ENCODE measurements at regions not wholly inside any gene's neighbourhood (a gene's known extent, or its start where the extent isn't known, plus 50 kb on each side); places are given as distances from the start of the nearest gene placed in this dataset.
"Not testable (repeated sequence)": the region's sequence is repeated elsewhere in the genome, so short reads cannot be mapped to it uniquely, and the experiment has no call there.

- DNase-seq: no peak
These were observed 53.8 kb upstream of the C2CD4B start for GRCh38 chr15:62218841-62219240.

DNA sequence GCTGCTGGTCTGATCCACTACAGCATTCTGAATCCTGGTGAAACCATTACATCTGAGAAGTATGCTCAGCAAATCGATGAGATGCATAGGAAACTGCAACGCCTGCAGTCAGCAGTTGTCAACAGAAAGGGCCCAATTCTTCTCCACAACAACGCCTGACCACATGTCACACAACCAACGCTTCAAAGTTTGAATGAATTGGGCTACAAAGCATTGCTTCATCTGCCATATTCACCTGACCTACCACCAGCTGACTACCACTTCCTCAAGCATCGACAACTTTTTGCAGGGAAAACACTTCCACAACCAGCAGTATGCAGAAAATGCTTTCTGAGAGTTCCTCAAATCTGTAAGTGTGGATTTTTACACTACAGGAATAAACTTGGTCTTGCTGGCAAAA is 54.7 kb upstream of the C2CD4B start:
- DNase-seq: no peak

GRCh38 chr15:62223020-62223419 is 57.9 kb upstream of the C2CD4B start:
- no peak for DNase-seq

DNA sequence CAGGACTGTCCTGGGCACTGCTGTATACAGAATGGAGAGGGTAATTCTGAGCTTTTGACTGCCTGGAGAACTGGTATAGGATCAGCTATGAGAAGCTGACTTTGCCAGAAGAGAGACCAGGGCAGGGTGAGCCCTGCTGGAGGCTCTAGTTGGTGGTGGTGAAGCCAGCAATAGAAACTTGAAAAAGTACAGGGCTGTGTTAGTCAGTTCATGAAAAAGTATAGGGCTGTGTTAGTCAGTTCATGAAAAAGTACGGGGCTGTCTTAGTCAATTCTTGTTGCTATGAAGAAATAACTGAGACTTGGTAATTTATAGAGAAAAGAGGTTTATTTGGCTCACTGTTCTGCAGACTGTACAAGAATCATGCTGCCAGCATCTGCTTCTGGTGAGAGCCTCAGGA is 63.5 kb upstream of the C2CD4B start:
- DNase-seq: no peak

DNA sequence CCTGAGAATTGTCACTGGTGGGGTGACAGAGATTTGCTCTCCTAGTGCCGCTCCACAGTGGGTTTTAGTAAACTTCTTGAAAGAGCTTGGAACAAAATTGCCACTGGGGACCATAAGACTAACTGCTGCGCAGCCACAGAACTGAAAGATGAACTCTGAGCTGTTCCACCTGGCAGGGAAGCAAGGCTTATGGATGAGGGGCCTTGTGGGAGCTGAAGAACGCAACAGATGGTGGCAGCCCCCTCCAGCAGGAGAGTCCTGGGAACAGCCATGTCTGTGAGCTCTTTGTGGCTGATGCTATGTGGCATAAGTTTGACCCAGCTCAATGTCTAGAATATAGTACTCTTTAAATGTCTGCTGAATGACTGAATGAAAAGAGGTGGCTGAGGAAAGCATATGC is 66.8 kb upstream of the C2CD4B start:
- no peak for DNase-seq

- no peak for DNase-seq
These were observed 75.3 kb upstream of the C2CD4B start for GRCh38 chr15:62240121-62241096.

DNA sequence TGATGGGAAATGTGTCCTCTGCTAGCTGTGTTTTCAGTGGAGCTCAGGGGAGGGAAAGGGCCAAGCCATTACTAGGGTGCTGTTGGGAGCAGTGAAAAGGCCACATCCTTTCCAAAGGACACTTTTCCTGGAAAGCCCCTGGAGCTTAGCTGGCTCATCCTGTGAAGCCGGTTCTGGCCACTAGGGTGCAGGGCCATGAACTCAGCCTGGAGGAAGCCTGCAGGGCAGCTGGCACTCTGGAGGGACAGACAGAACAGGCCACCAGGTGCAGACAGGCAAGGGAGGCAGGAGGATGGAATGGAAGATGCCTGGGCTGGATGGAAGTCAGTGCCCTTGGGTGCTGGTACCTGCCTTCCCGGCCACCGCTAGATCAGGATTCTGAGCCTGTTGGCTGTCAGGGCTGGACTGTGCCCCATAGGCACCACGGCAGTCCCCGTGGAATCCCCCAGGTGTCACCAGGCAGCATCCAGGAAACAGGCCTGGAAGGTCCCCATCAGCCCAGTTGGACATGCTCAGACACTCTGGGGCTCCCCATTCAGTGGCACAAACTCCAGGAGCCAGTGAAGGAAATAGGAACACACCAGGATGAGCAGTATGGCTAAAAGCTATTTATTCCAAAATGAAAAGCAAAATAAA is 76.2 kb upstream of the C2CD4B start:
- no peak for DNase-seq

DNA sequence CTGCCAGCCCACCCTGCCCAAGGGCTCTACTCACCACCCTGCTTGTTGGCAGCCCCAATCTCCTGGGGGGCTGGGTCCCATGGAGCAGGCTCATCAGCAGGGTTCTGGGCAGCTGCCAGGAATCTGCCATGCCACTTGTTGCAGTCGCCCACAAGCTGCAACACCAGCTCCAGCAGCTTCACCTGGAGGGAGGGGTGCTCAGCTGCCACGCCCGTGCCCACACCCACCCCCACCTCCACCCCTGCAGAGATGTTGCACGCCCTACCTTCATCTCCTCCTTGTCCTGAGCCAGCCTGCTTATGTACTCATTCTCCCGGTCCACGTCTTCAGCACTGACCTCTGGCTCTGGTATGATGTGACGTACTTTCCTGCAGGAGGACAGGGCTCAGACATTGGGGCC is 77.9 kb upstream of the C2CD4B start:
- DNase-seq: no peak

DNA sequence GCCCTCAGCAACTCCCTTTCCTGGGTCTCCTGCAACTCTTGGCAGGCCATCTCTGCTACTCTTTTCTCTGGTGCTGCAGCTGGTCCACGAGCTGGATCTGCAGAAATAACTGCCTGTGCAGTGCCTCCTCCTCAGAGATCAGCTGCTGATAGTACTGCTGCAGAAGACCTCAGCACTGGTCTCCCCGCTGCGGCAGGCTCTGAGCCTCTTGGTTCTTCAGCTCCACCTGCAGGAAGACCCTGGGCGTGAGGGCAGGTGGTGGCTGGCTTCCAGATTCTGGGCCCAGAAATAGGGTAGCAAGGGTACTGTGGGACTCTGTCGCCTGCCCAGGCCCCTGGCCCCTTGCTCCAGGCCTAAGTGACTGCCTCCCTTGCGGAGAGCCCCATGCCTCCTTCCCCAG is 79.7 kb upstream of the C2CD4B start:
- no peak for DNase-seq

- DNase-seq: no peak
These were observed 83.3 kb upstream of the C2CD4B start for GRCh38 chr15:62248277-62248984.

DNA sequence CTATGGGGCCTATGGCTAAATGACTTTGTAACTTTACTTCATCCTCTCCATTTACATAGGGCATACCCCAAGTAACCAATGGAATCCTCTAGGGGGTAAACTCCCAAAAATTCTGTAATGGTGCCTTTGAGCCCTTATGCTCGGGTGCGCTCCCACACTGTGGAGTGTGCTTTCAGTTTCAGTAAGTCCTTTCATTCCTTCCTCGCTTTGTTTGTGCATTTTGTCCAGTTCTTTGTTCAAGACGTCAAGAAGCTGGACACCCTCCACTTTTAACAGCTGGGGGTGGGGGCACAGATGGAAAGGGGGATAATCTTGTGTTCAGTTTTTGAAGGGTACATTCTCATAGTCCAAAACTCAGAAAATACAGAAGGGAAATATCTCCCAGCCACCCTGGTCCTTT is 84.4 kb upstream of the C2CD4B start:
- DNase-seq: no peak

DNA sequence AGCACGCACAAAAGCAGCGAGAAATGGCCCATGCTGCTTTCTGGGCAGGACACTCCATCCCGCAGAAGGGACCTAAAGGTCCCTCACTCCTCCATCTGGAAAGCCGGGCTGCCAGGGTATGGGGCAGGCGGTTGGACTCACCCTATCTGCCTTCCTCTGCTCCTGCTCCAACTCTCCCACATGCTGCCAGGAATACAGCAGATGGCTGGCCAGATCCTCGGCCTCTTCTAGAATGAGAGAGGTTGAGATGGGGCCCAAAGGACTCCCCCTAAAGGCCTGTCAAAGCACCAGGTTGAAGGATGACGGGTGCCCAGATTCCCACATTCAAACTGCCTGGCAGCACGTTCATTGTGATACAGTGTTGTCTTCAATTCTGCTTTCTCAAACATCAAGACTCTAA is 85.1 kb upstream of the C2CD4B start:
- no peak for DNase-seq

GRCh38 chr15:62250978-62251377 is 85.9 kb upstream of the C2CD4B start:
- no peak for DNase-seq

DNA sequence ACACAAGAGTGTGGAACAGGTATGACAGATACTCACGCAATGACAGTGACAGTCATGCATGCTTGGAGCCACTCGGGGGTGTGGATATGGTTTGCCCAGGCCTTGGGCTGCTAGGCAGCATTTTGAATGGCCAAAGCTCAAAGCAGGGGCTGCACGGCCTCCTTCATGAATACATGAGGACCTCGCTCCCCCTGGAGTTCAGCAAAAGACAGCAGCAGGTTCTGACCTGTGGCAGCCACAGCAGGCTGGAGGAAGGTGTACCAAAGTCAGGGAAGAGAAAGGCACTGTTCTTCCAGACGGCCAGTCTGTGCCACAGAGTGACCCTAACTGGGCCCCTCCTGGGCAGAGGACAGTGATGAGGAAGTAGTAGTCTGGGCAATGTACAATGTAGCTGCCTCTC is 88.2 kb upstream of the C2CD4B start:
- no peak for DNase-seq

DNA sequence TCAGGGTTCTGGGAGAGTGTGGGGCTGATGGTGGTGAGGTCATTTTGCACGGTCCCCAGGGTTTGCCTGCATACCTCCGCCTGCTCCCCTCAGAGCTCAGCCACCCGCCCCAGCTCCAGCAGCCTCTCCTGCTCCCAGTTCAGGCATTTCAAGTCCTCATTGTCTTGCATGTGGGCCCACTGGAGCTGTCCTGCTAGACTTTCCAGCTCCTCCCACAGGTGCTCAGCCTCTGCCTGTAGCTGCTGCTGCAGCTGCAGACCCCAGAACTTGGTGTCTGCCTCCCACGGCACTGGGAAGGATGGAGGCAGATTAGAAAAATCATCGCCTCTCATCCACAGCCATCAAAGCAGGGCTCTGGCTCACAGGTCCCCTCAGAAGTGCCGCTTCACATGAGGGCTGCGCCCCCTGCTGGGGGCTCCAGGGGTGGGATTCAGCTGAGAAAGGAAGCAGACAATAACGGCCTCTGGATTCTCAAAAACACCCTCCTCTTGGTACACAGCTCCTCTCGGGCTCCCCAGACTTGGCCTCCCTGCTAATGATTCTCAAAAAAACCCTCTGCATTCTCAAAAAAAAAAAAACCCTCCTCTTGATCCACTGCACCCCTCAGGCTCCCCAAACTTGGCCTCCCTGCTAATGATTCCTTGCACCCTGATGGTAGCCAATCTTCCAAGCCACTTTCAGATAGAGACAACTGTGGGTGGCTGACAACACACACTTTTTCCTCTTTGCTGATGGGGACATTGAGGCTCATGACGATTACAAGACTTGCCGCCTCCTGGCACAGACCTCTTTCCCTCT is 89.3 kb upstream of the C2CD4B start:
- DNase-seq: peak; percentile 6

DNA sequence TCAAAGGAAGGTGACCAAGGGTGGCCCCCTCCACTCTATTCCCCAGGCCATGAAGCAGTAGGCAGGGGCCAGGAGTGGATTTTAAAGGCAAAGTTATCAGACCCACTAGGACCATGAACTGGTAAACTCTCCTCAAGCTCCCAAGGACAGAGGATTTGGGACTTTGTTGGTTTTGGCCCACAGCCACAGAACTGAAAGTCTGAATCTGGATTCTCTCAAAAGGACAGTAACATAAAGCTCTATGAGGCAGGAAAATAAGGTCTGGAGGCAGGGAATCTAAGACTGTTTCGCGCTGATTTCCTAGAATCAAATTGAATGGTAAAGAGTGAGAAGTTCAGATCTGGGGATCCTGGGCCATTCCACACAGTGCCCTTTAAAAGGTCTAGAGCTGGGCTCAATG is 91.3 kb upstream of the C2CD4B start:
- DNase-seq: not testable (repeated sequence)

GRCh38 chr15:62257996-62258521 is 93.0 kb upstream of the C2CD4B start:
- DNase-seq: no peak

GRCh38 chr15:62262305-62262941 is 97.3 kb upstream of the C2CD4B start:
- no peak for DNase-seq

GRCh38 chr15:62264196-62264595 is 99.1 kb upstream of the C2CD4B start:
- no peak for DNase-seq

GRCh38 chr15:62269504-62269903 is 104.4 kb upstream of the C2CD4B start:
- no peak for DNase-seq

DNA sequence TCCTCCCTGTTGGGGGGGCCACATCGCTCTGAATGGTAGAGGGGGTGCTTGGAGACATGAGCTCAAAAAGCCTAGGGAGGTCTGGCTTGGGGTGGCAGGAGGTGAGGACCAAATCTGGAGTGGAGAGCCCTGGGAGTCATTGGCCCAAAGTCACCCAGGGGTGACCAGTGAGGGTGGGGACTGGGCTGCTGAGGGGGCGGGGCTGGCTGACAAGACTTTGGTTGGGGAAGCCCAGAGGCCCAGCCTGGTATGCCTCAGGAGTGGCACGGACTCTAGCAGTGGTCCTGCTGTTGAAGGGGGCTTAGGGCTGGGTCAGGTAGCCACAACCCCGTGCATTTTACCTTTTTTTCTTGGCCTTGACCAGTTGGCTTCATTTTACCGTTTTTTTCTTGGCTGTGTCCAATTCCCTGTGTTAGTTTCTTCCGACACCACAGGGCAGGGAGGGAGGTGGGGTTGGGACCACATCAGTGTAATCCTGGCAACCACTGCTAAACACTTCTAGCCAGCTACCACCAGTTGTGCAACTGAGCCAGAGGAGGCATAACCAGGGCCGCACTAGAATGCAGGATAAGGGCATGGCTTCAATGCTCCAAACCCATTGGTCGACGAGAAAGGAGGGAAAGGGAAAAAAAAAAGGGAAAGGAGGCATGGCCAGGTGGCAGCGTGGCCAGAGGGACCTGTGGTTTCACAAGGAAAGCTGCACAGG is 105.3 kb upstream of the C2CD4B start:
- DNase-seq: no peak

All from GDM1 (cell line).